ENCODE measurements at regions not wholly inside any gene's neighbourhood (a gene's known extent, or its start where the extent isn't known, plus 50 kb on each side); places are given as distances from the start of the nearest gene placed in this dataset.

DNA sequence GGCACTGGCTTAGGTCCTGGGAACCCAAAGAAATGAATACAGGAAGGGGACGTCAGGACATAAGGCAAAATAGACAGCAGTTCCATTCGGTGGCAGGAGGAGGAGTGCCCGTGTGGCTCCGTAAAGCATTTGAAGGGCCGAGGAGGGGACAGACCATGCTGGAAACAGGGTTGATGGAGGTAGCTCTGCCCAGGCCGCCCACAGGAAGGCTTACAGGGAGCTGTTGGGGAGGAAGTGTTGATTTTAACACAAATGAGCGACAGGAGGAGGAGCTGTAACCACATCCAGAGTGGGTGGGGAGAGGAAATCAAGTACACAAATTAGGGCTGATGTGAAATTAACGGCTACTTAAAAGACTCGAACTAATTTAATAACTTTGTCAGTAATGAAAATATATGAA is 54.6 kb downstream of the RBFOX3 start:
- TF ChIP-seq, protein P1, sequence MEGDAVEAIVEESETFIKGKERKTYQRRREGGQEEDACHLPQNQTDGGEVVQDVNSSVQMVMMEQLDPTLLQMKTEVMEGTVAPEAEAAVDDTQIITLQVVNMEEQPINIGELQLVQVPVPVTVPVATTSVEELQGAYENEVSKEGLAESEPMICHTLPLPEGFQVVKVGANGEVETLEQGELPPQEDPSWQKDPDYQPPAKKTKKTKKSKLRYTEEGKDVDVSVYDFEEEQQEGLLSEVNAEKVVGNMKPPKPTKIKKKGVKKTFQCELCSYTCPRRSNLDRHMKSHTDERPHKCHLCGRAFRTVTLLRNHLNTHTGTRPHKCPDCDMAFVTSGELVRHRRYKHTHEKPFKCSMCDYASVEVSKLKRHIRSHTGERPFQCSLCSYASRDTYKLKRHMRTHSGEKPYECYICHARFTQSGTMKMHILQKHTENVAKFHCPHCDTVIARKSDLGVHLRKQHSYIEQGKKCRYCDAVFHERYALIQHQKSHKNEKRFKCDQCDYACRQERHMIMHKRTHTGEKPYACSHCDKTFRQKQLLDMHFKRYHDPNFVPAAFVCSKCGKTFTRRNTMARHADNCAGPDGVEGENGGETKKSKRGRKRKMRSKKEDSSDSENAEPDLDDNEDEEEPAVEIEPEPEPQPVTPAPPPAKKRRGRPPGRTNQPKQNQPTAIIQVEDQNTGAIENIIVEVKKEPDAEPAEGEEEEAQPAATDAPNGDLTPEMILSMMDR (IDR thresholded peaks at IDR 0.05) = no peak
- no peak for TF ChIP-seq POLR2AphosphoS5 (IDR thresholded peaks at IDR 0.05)
